ENCODE measurements at regions not wholly inside any gene's neighbourhood (a gene's known extent, or its start where the extent isn't known, plus 50 kb on each side); places are given as distances from the start of the nearest gene placed in this dataset.

DNA sequence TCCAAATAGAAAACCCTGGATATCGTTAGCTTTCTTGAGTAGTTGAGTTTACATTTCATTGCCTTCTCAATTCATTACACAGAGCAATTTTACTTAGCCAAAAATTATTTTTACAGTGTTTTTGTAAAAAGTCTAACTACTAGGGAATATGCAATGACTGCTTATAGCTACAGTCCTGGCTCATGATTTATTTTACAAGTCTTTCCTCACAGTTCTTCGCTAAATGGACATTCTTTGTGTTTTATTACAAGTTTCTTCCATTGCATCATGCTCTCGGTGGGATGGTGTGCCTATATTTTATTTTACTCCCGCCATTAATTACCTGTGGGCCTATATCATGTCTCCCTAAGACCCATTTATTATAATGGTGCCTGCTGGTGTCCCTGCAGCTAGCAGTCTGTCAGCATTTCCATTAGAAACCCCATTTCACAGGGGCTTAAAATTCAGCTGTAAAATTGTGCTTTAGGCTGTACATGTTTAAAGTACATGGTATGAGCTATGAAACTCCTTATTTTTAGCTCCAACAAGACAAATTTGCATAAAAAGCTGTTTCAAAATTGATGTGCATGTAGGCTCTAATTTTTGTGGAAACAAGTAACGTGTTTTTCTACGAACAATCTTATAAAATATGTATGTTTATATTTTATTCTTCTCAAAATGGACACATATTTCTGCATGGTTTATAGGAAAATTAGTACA is 227.4 kb downstream of the SLC7A11 start:
- DNase-seq, result no peak

DNA sequence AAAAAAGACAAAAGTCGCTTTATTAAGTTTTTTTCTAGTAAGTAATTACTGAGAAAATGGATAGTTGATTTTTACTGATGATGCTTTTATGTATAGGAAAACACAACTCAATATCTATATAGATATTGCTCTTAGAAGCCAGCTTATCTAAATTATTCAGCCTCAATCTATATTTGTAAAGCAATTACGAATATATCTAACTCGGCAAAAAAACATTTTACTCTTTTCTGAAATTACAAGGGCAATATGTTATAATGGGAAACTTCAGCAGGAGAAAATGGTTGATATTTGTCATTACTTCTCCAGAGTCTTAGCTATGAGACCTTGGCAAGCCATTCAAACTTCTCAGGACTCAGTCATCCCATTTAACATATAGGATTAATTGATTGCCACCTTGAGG is 228.5 kb downstream of the SLC7A11 start:
- DNase-seq, result no peak

DNA sequence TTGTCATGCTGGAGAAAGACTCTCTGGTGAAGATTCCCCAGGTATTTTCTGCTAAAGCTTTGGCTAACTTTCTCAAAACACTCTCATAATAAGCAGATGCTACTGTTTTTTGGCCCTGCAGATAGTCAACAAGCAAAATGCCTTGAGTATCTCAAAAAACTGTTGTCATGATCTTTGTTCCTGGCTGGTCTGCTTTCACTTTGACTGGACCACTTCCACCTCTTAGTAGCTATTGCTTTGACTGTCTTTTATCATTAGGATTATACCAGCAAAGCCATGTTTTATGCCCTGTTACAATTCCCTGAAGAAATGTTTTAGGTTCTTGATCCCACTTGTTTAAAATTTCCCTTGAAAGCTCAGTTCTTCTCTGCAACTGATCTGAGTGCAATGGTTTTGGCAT is 231.5 kb downstream of the SLC7A11 start:
- no peak for DNase-seq

- DNase-seq, result peak; percentile 1
These were observed 234.6 kb downstream of the SLC7A11 start for GRCh38 chr4:138007572-138007971.

GRCh38 chr4:138005486-138005885 is 236.7 kb downstream of the SLC7A11 start:
- DNase-seq, result no peak

DNA sequence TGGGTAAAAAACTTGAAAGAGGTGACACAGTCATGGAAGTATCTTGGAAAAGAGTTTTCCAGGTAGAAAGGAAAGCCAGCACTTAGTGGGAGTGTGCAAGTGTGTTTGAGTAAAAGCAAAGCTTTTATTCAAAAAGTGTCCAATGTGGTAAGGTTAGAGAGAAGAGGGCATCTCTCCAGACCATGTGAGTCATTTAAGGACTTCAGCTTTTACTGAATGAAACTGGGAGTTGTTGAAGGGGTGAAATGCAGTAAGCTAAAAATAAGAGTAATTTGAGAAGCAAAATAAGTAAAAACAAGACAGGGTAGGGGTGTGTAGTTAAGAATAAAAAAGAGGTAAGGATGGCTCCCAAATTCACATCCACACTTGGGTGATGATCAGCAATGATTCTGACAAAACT is 238.9 kb downstream of the SLC7A11 start:
- DNase-seq, result no peak

GRCh38 chr4:137998666-137999429 is 243.3 kb downstream of the SLC7A11 start:
- no peak for DNase-seq

DNA sequence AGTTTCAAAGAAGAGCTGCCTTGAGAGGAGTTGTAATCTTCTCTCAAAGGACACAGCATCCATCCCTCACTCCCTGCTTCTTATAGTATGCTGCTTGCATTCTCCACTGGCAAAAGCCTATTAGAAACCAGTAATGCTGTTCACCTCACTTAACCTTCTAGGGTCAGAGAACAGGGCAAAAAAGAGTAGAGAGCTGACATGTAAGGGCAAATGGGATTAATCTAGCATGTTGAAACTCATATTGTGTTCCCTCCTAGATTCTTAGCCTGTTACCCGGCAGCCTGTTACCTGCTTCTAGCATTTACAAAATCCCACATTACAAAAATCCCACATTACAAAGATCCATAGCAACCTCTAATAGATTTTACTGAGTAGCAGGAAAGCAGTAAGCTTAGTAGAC is 244.7 kb downstream of the SLC7A11 start:
- DNase-seq, result no peak

DNA sequence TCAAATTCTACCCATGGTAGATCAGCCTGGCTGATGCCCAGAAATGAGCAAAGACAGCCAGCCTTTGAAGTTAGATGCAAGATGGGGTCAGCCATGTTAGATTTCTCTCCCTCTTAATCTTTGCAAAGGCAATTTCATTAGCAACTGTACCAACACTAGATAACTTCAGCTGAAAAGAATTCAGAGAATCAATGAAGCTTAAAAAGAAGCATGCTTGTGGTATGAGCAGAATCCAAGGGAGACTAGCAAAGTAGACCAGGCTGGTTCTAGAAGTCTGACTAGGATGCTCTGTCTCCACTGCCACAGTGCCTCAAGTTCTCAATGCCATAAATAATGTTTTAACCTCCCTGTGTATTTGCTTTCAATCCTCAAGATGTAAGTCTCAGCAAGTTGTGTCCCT is 247.3 kb downstream of the SLC7A11 start:
- DNase-seq, result peak; percentile 1

GRCh38 chr4:137993232-137993631 is 248.9 kb downstream of the SLC7A11 start:
- DNase-seq, result no peak

DNA sequence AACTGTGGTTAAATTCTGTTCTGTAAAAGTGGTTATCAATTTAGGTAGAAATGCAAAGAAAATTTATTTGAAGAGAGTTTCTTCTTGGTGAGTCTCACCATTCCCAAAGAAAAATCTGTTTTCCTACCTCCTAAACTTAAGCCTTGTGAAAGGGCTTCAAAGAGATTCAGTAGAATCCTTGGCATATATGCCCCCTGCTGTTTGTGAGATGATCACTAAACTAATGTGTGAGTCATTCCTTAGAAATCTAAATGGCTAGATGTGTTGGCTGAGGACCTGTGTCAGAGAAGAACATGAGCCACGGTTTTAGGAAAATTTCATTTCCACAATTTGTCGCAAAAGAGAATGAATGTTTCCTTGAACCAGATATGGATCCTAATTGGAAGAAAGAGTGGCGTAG is 260.9 kb downstream of the SLC7A11 start:
- DNase-seq, result peak; percentile 34

GRCh38 chr4:137980641-137981040 is 261.5 kb downstream of the SLC7A11 start:
- DNase-seq, result no peak

DNA sequence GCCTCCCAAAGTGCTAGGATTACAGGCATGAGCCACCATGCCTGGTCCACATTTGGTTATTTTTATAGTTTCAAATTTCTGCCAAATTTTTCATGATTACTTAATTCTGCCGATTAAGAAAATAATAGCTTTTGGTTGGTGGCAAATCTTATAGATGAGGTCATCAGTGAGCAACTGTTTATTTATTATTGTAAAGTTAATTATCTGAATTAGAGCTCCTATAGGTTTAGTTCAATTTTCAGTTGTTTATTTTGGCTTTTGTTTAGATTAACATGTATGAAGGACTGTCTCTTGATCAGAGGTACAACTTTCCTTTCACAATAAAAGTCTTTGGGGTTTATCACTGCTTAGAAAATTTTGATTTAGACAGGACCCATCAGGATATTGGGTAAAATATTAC is 262.2 kb downstream of the SLC7A11 start:
- DNase-seq, result no peak

- no peak for DNase-seq
These were observed 273.0 kb downstream of the SLC7A11 start for GRCh38 chr4:137968956-137969678.

GRCh38 chr4:137967480-137968190 is 274.5 kb downstream of the SLC7A11 start:
- DNase-seq, result no peak

GRCh38 chr4:137966504-137966903 is 275.6 kb downstream of the SLC7A11 start:
- DNase-seq, result no peak

DNA sequence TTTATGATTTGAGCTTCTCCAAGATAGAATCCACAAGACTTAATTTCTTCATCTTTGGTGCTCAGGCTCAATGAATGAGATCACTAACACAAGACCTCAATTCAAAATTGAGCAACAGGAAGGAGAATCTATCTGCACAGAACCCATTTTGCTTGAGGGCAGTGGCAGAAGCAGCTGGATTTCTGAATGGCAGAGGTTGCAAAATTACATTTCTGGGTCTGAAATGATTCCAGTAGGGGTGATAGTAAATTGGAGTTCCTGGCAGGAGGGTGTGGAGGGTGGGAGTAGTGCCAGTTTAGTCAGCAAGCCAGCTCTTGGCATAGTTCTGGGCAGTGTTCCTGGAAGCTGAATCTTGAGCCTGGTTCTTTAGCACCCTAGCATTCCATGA is 281.1 kb downstream of the SLC7A11 start:
- DNase-seq, result peak; percentile 64

- DNase-seq, result peak; percentile 59
These were observed 281.6 kb downstream of the SLC7A11 start for GRCh38 chr4:137960371-137961050.

DNA sequence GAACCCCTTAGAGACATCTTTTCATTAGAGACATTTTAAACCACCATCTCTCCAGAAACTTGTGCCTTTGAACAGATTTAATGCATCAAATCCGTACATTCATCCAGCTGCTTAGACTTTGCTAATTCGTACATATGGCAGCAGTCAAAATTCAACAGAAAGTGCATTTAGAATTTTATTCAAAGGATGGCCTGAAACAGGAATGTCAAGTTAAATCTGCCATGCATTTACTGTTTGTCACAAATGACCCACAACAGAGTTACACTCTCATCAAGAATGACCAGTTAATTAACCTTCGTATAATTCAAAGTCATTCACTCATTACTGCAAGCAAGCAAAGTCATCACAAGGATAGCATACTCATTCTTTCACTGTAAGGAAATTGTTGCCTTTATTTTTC is 284.3 kb downstream of the SLC7A11 start:
- no peak for DNase-seq

- DNase-seq, result peak; percentile 14
These were observed 285.9 kb downstream of the SLC7A11 start for GRCh38 chr4:137956256-137956655.

- DNase-seq, result no peak
These were observed 286.6 kb downstream of the SLC7A11 start for GRCh38 chr4:137955595-137955994.

GRCh38 chr4:137952116-137952515 is 290.0 kb downstream of the SLC7A11 start:
- no peak for DNase-seq

- DNase-seq, result no peak
These were observed 291.9 kb downstream of the SLC7A11 start for GRCh38 chr4:137950286-137950685.

Measured in HCEC 1CT (cell line).